ENCODE measurements at regions not wholly inside any gene's neighbourhood (a gene's known extent, or its start where the extent isn't known, plus 50 kb on each side); places are given as distances from the start of the nearest gene placed in this dataset.

- TF ChIP-seq CTCF (IDR thresholded peaks at IDR 0.05; ENCODE audit: low read depth, low read length, missing input control) (no peak), YY1 (IDR thresholded peaks at IDR 0.05) (no peak), TAF1 (conservative IDR thresholded peaks at IDR 0.05) (no peak), MAX (IDR thresholded peaks at IDR 0.05) (no peak), JUND (IDR thresholded peaks at IDR 0.05) (no peak), REST (IDR thresholded peaks at IDR 0.05) (no peak), NR2F2 (IDR thresholded peaks at IDR 0.05) (no peak), ZBTB33 (IDR thresholded peaks at IDR 0.05) (no peak), GABPA (IDR thresholded peaks at IDR 0.05 in 1 of 2, conservative IDR thresholded peaks at IDR 0.05 in 1 of 2) (no peak), ATF3 (IDR thresholded peaks at IDR 0.05) (no peak), RAD21 (IDR thresholded peaks at IDR 0.05) (no peak), RXRA (IDR thresholded peaks at IDR 0.05) (no peak), SP1 (IDR thresholded peaks at IDR 0.05) (no peak), EGR1 (IDR thresholded peaks at IDR 0.05; ENCODE audit: low read depth in 2 of 2) (no peak)
Measured at GRCh38 chr4:110967936-110968335, 345.1 kb upstream of the PITX2 start.

Data from liver (tissue), 3 donors.